Mesendoderm (in vitro differentiated cells): ENCODE measurements at regions not wholly inside any gene's neighbourhood (a gene's known extent, or its start where the extent isn't known, plus 50 kb on each side); places are given as distances from the start of the nearest gene placed in this dataset.
A peak's percentile ranks its signal among the peaks of the same experiment; 100 is the strongest.

Source experiments
- DNase-seq: peaks from one replicate; pipeline ENCODE4 v3.0.0; 2013
- H2AK5ac ChIP-seq: 2 replicates; pipeline ENCODE4 v1.6.1; 2013; ENCODE audit warnings: low read length, inconsistent platforms
- H2BK120ac ChIP-seq: 2 replicates; pipeline ENCODE4 v1.6.1; 2013; ENCODE audit warnings: low read depth, mild to moderate bottlenecking, low read length, moderate library complexity, mixed read lengths
- H2BK15ac ChIP-seq: replicated peaks from 2 replicates; pipeline ENCODE4 v1.6.1; 2013; ENCODE audit warnings: low read depth, mild to moderate bottlenecking, moderate library complexity
- H2BK5ac ChIP-seq: 2 replicates; pipeline ENCODE4 v1.6.1; 2013; ENCODE audit warnings: low read length, inconsistent platforms
- H3K18ac ChIP-seq: 2 replicates; pipeline ENCODE4 v1.6.1; 2013; ENCODE audit warnings: mild to moderate bottlenecking, low read length, mixed read lengths
- H3K23ac ChIP-seq: one replicate; pipeline ENCODE4 v1.6.1; 2013; ENCODE audit warnings: low read length
- H3K27ac ChIP-seq: 2 replicates; pipeline ENCODE4 v1.5.1; 2013; ENCODE audit warnings: low read depth, mild to moderate bottlenecking, inconsistent platforms, low read length, moderate library complexity
- H3K27me3 ChIP-seq: 2 replicates; pipeline ENCODE4 v1.6.1; 2013; ENCODE audit warnings: low read length, control low read depth, mild to moderate bottlenecking, inconsistent platforms; ENCODE audit not compliant: insufficient read depth, poor library complexity
- H3K36me3 ChIP-seq: 2 replicates; pipeline ENCODE4 v1.6.1; 2013; ENCODE audit warnings: low read length, inconsistent platforms; ENCODE audit not compliant: control insufficient read depth, insufficient read depth
- H3K4ac ChIP-seq: one replicate; pipeline ENCODE4 v1.6.1; 2013; ENCODE audit warnings: low read depth, mild to moderate bottlenecking, low read length, moderate library complexity
- H3K4me1 ChIP-seq: 2 replicates; pipeline ENCODE4 v1.6.1; 2013; ENCODE audit warnings: low read depth, low read length, inconsistent platforms; ENCODE audit not compliant: control insufficient read depth
- H3K4me2 ChIP-seq: 2 replicates; pipeline ENCODE4 v1.6.1; 2013; ENCODE audit warnings: low read length
- H3K4me3 ChIP-seq: 2 replicates; pipeline ENCODE4 v1.5.1; 2013; ENCODE audit warnings: mild to moderate bottlenecking, low read length
- H3K56ac ChIP-seq: one replicate; pipeline ENCODE4 v1.6.1; 2013; ENCODE audit warnings: low read length
- H3K79me1 ChIP-seq: 2 replicates; pipeline ENCODE4 v1.6.1; 2013; ENCODE audit warnings: low read length, inconsistent platforms
- H3K79me2 ChIP-seq: 2 replicates; pipeline ENCODE4 v1.6.1; 2013; ENCODE audit warnings: mild to moderate bottlenecking, low read length; ENCODE audit not compliant: control insufficient read depth, insufficient read depth
- H3K9ac ChIP-seq: 2 replicates; pipeline ENCODE4 v1.6.1; 2013; ENCODE audit warnings: low read length, inconsistent platforms
- H4K5ac ChIP-seq: one replicate; pipeline ENCODE4 v1.6.1; 2013; ENCODE audit warnings: low read length
- H4K8ac ChIP-seq: one replicate; pipeline ENCODE4 v1.6.1; 2013; ENCODE audit warnings: low read depth, mild to moderate bottlenecking, control low read depth, low read length, moderate library complexity
- WGBS: extraction: QIAGEN DNeasy Blood & Tissue Kit; methylation state at CpG from one replicate; pipeline ENCODE4 v1.1.7; 2013; ENCODE audit warnings: low lambda C conversion rate, missing lambda C conversion rate; ENCODE audit not compliant: insufficient coverage; ENCODE audit errors: extremely low coverage; 5-methylcytosine and 5-hydroxymethylcytosine counted together

DNA sequence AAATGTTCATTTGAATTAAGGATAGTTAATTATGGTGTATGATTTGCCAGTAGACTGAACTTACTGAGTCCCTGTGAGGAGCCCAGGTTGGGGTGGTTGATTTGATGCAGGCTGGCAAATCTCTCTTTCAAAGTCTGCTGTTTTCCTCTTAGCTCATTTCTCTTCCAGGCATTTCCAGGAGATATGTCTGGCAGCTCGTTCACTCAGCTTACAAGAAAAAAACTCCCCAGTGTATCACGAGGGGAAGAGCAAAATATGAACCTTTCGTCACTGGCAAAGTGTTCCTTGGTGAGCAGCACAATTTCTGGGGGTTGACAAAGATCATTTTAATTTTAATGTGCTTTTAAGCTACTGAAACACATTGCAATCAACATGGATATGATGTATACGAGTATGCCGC lies 244.2 kb downstream of the CBLL2 start:
- Histone ChIP-seq H3K27ac (no peak overlapping the region), H3K4me1 (no peaks in the 10 kb centered on the region), H3K36me3 (no peaks in the 10 kb centered on the region), H3K4me2 (no peak overlapping the region), H3K79me2 (no peaks in the 10 kb centered on the region), H3K27me3 (no peaks in the 10 kb centered on the region), H4K8ac (no peak overlapping the region), H3K18ac (no peak overlapping the region), H3K56ac (no peak overlapping the region), H2BK15ac (no peak overlapping the region), H2BK120ac (no peak overlapping the region), H3K23ac (no peak overlapping the region), H3K4ac (no peak overlapping the region), H3K79me1 (no peaks in the 10 kb centered on the region), H2AK5ac (no peak overlapping the region), H3K9ac (no peak overlapping the region), H3K4me3 (no peak overlapping the region), H2BK5ac (no peak overlapping the region), H4K5ac (no peak overlapping the region)
- DNase-seq, result no peak
- no CpG with 5 or more reads among the region's 5 CpGs for WGBS

DNA sequence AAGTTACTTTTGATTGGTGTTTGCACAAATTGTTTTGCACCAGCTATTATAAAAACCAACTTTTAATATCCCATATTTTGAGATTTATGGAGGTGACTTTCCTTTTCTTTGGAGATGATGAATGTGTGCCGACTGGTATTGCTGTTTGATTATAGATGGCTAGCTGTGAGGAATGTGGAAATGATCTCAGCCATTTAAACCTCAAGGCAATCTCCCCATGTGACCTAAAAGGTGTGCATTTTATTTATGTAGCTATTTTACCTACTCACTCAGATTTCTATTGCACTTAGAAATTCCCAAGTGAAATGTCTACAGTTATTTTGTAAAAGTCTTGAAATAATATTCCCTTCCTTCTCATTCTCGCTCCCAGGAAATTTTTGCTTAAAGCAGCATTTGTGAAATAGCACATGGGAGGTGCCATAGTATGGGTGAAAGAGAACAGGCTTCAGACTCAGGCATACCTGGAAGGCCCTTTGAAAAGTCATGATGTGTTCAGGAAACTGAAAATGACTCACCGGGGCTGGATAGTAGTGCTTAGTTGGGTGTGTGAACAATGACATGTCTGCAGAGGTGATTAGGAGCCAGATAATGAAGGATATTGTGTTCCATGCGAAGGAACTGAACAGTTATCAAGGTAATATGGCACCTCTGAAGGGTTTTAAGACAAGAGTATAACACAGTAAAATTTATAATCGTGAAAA lies 247.6 kb downstream of the CBLL2 start:
- Histone ChIP-seq H2BK120ac (no peak overlapping the region), H3K79me2 (no peaks in the 10 kb centered on the region), H3K4me2 (no peak overlapping the region), H2AK5ac (no peak overlapping the region), H3K56ac (no peak overlapping the region), H2BK5ac (no peak overlapping the region), H3K27me3 (no peaks in the 10 kb centered on the region), H3K9ac (no peak overlapping the region), H3K18ac (no peak overlapping the region), H3K4me1 (no peaks in the 10 kb centered on the region), H4K5ac (no peak overlapping the region), H3K4me3 (no peak overlapping the region), H4K8ac (no peak overlapping the region), H3K4ac (no peak overlapping the region), H3K36me3 (no peaks in the 10 kb centered on the region), H3K27ac (no peak overlapping the region), H3K79me1 (no peaks in the 10 kb centered on the region), H2BK15ac (no peak overlapping the region), H3K23ac (no peak overlapping the region)
- DNase-seq, result peak; percentile 15
- no CpG with 5 or more reads among the region's 5 CpGs for WGBS

DNA sequence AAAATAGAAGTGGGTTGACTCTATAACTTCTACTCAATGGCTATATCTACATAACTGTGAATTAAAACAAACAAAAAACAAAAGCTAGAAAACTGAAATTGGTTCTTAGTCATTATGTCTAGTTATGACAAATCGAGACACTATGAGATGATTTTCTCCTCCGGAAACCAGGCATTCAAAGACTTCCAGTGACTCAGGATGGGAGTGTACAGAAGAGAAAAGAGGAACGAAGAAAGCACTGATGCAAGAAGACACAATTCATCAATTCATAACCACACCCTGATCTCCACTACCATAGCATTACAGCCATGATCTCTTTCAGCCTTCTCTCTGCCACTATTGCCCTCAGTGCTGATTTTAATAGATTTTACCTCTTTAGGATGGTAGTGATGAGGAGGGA lies 253.6 kb downstream of the CBLL2 start:
- H4K8ac ChIP-seq, result no peak overlapping the region
- H3K36me3 ChIP-seq, result no peaks in the 10 kb centered on the region
- no peak overlapping the region for H2BK120ac ChIP-seq
- H3K4ac ChIP-seq, result no peak overlapping the region
- H3K23ac ChIP-seq, result no peak overlapping the region
- no peaks in the 10 kb centered on the region for H3K27me3 ChIP-seq
- WGBS, result no CpG with 5 or more reads among the region's 3 CpGs
- no peak overlapping the region for H3K27ac ChIP-seq
- no peaks in the 10 kb centered on the region for H3K79me2 ChIP-seq
- no peaks in the 10 kb centered on the region for H3K4me1 ChIP-seq
- no peak overlapping the region for H4K5ac ChIP-seq
- H3K4me3 ChIP-seq, result no peak overlapping the region
- DNase-seq, result no peak
- H2BK15ac ChIP-seq, result no peak overlapping the region
- no peak overlapping the region for H3K9ac ChIP-seq
- H3K18ac ChIP-seq, result no peak overlapping the region
- H2BK5ac ChIP-seq, result no peak overlapping the region
- no peak overlapping the region for H2AK5ac ChIP-seq
- no peak overlapping the region for H3K56ac ChIP-seq
- no peak overlapping the region for H3K4me2 ChIP-seq
- H3K79me1 ChIP-seq, result no peaks in the 10 kb centered on the region

- no peaks in the 10 kb centered on the region for H3K36me3 ChIP-seq
- H3K4me1 ChIP-seq, result no peaks in the 10 kb centered on the region
- no peaks in the 10 kb centered on the region for H3K79me2 ChIP-seq
- WGBS, result no CpG with 5 or more reads among the region's 1 CpG
- no peak overlapping the region for H3K23ac ChIP-seq
- H3K27ac ChIP-seq, result no peak overlapping the region
- H3K56ac ChIP-seq, result no peak overlapping the region
- H3K18ac ChIP-seq, result no peak overlapping the region
- no peaks in the 10 kb centered on the region for H3K27me3 ChIP-seq
- H2AK5ac ChIP-seq, result no peak overlapping the region
- no peak overlapping the region for H4K5ac ChIP-seq
- H3K4ac ChIP-seq, result no peak overlapping the region
- no peak overlapping the region for H4K8ac ChIP-seq
- no peak overlapping the region for H2BK15ac ChIP-seq
- H3K4me3 ChIP-seq, result no peak overlapping the region
- H2BK120ac ChIP-seq, result no peak overlapping the region
- no peak overlapping the region for H3K9ac ChIP-seq
- no peak overlapping the region for H2BK5ac ChIP-seq
- DNase-seq, result no peak
- no peaks in the 10 kb centered on the region for H3K79me1 ChIP-seq
- no peak overlapping the region for H3K4me2 ChIP-seq
These were observed 254.6 kb downstream of the CBLL2 start for GRCh38 chrX:22527302-22527701.

DNA sequence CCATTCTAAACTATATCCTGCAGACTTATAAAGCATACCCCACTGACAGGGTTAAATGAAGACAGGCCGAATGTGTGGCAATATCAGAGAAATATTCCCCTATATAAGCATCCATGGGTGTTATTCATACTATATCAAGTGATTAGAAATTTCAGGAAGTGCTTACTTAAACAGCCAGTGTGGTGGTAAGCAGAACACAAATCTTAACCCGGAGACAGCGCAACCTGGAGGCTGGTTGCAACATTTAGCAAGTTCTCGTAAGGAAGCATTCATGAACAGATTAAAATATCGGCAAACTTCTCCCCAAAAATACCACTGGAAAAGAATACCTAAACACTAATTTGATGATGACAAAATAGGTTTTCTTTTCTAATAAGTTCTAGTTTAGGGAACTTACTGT lies 261.2 kb downstream of the CBLL2 start:
- no CpG with 5 or more reads among the region's 5 CpGs for WGBS
- no peak overlapping the region for H2BK5ac ChIP-seq
- no peaks in the 10 kb centered on the region for H3K36me3 ChIP-seq
- H2BK120ac ChIP-seq, result no peak overlapping the region
- no peak overlapping the region for H3K4me2 ChIP-seq
- no peak overlapping the region for H3K4ac ChIP-seq
- H3K4me1 ChIP-seq, result no peaks in the 10 kb centered on the region
- no peaks in the 10 kb centered on the region for H3K79me2 ChIP-seq
- no peaks in the 10 kb centered on the region for H3K79me1 ChIP-seq
- no peak overlapping the region for H3K4me3 ChIP-seq
- no peak overlapping the region for H3K23ac ChIP-seq
- no peaks in the 10 kb centered on the region for H3K27me3 ChIP-seq
- peak; percentile 19 for DNase-seq
- no peak overlapping the region for H3K9ac ChIP-seq
- H3K27ac ChIP-seq, result no peak overlapping the region
- H4K5ac ChIP-seq, result no peak overlapping the region
- no peak overlapping the region for H4K8ac ChIP-seq
- H3K18ac ChIP-seq, result no peak overlapping the region
- H3K56ac ChIP-seq, result no peak overlapping the region
- no peak overlapping the region for H2BK15ac ChIP-seq
- H2AK5ac ChIP-seq, result no peak overlapping the region

GRCh38 chrX:22534643-22535042 lies 261.9 kb downstream of the CBLL2 start:
- Histone ChIP-seq H3K18ac (no peak overlapping the region), H4K5ac (no peak overlapping the region), H3K27me3 (no peaks in the 10 kb centered on the region), H3K4me3 (no peak overlapping the region), H2BK5ac (no peak overlapping the region), H3K27ac (no peak overlapping the region), H3K4ac (no peak overlapping the region), H3K79me1 (no peaks in the 10 kb centered on the region), H3K4me1 (no peaks in the 10 kb centered on the region), H3K9ac (no peak overlapping the region), H3K4me2 (no peak overlapping the region), H2BK15ac (no peak overlapping the region), H3K56ac (no peak overlapping the region), H4K8ac (no peak overlapping the region), H2AK5ac (no peak overlapping the region), H3K23ac (no peak overlapping the region), H2BK120ac (no peak overlapping the region), H3K79me2 (no peaks in the 10 kb centered on the region), H3K36me3 (no peaks in the 10 kb centered on the region)
- no peak for DNase-seq
- WGBS, result no CpG with 5 or more reads among the region's 5 CpGs
